ENCODE measurements at regions not wholly inside any gene's neighbourhood (a gene's known extent, or its start where the extent isn't known, plus 50 kb on each side); places are given as distances from the start of the nearest gene placed in this dataset.

DNA sequence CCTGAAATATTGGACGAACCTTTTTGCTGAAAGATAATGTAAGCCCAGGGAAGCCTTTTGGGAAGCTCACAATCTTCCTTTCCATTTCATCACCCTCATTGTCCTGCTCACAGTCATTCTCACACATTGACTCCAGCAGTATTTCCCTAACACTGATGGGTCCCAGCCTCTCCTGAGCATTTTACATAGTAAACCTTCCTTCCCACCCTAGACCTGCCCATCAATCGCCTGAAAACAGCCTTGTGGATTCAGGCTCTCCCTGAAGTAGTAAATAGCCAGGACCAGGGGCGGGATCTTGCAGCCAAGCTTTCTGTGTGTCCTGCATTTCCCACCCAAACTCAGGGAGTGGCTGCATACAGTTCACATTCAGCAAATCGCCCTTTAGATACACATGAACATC is 149.9 kb downstream of the CYRIA start:
- no peak for TF ChIP-seq EZH2phosphoT487 (conservative IDR thresholded peaks at IDR 0.05; ENCODE audit: low read length)
- TF ChIP-seq, protein P1, sequence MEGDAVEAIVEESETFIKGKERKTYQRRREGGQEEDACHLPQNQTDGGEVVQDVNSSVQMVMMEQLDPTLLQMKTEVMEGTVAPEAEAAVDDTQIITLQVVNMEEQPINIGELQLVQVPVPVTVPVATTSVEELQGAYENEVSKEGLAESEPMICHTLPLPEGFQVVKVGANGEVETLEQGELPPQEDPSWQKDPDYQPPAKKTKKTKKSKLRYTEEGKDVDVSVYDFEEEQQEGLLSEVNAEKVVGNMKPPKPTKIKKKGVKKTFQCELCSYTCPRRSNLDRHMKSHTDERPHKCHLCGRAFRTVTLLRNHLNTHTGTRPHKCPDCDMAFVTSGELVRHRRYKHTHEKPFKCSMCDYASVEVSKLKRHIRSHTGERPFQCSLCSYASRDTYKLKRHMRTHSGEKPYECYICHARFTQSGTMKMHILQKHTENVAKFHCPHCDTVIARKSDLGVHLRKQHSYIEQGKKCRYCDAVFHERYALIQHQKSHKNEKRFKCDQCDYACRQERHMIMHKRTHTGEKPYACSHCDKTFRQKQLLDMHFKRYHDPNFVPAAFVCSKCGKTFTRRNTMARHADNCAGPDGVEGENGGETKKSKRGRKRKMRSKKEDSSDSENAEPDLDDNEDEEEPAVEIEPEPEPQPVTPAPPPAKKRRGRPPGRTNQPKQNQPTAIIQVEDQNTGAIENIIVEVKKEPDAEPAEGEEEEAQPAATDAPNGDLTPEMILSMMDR (IDR thresholded peaks at IDR 0.05; ENCODE audit: insufficient read depth, low read length, poor library complexity, severe bottlenecking): no peak
